ENCODE measurements at regions not wholly inside any gene's neighbourhood (a gene's known extent, or its start where the extent isn't known, plus 50 kb on each side); places are given as distances from the start of the nearest gene placed in this dataset.
A peak's percentile ranks its signal among the peaks of the same experiment; 100 is the strongest.

GRCh38 chr21:27838573-27838972 lies 871.7 kb upstream of the ADAMTS5 start:
- peak in 1 of 4 donors; percentile 46 for ATAC-seq
- H3K4me1 ChIP-seq = no peaks in the 10 kb centered on the region
- H3K4me3 ChIP-seq = no peak overlapping the region
- intact Hi-C loops (cut with DNase I) = no loop called here
- WGBS, 3 donors = 66 to 76% (median 75%) methylated on average over 1 of the region's 1 CpG
- no peak overlapping the region for H3K27ac ChIP-seq
- H3K9me3 ChIP-seq = peaks cover 5% of the 10 kb centered on the region
- no peaks in the 10 kb centered on the region for H3K36me3 ChIP-seq (ENCODE audit: insufficient read depth in 1 of 2, low read depth in 1 of 2)
- no peaks in the 10 kb centered on the region for H3K27me3 ChIP-seq (ENCODE audit: insufficient read depth in 3 of 3, low read length in 2 of 3)
- TF ChIP-seq CTCF (IDR thresholded peaks at IDR 0.05) = no peak
- no peak for DNase-seq

- H3K27me3 ChIP-seq (ENCODE audit: insufficient read depth in 3 of 3, low read length in 2 of 3) = no peaks in the 10 kb centered on the region
- no peak for TF ChIP-seq CTCF (IDR thresholded peaks at IDR 0.05)
- peaks cover 5% of the 10 kb centered on the region for H3K9me3 ChIP-seq
- DNase-seq (no peak), ATAC-seq (peak in 1 of 4 donors; percentile 54)
- no peaks in the 10 kb centered on the region for H3K36me3 ChIP-seq (ENCODE audit: insufficient read depth in 1 of 2, low read depth in 1 of 2)
- intact Hi-C loops (cut with DNase I) = no loop called here
- H3K27ac ChIP-seq = no peak overlapping the region
- WGBS, 3 donors = 15 to 27% (median 15%) methylated on average over 1 of the region's 1 CpG
- no peaks in the 10 kb centered on the region for H3K4me1 ChIP-seq
- H3K4me3 ChIP-seq = no peak overlapping the region
Measured at GRCh38 chr21:27837936-27838335, 871.0 kb upstream of the ADAMTS5 start.

DNA sequence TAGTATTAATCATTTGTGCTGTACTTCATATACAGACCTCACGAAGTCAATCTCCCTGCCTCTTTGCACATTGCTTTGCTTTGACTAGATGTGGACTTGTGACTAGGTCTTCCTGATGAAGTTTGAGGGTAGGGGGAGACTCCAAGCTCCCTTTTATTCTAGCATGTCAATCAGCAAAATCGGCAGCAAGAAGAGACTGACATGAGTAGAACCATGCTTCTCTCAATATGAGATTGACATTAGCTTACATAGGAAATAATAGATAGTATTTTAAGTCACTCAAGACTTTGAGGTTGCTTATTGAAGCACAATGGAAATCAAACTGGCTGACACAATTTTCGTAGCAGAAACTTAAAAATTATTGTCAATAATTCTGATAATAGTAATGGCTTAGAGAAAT lies 866.4 kb upstream of the ADAMTS5 start:
- H3K27ac ChIP-seq = no peak overlapping the region
- intact Hi-C loops (cut with DNase I) = no loop called here
- no peak for ATAC-seq
- no peak for DNase-seq
- H3K4me1 ChIP-seq = no peaks in the 10 kb centered on the region
- peaks cover 5% of the 10 kb centered on the region for H3K9me3 ChIP-seq
- no peaks in the 10 kb centered on the region for H3K27me3 ChIP-seq (ENCODE audit: insufficient read depth in 3 of 3, low read length in 2 of 3)
- H3K4me3 ChIP-seq = no peak overlapping the region
- 59 to 78% (median 72%) methylated on average over 3 of the region's 3 CpGs for WGBS, 3 donors
- H3K36me3 ChIP-seq (ENCODE audit: insufficient read depth in 1 of 2, low read depth in 1 of 2) = no peaks in the 10 kb centered on the region
- no peak for TF ChIP-seq CTCF (IDR thresholded peaks at IDR 0.05)

GRCh38 chr21:27831816-27832569 lies 865.1 kb upstream of the ADAMTS5 start:
- Histone ChIP-seq H3K4me1 (no peaks in the 10 kb centered on the region), H3K27ac (no peak overlapping the region), H3K9me3 (peaks cover 5% of the 10 kb centered on the region), H3K27me3 (ENCODE audit: insufficient read depth in 3 of 3, low read length in 2 of 3) (no peaks in the 10 kb centered on the region), H3K4me3 (no peak overlapping the region), H3K36me3 (ENCODE audit: insufficient read depth in 1 of 2, low read depth in 1 of 2) (no peaks in the 10 kb centered on the region)
- 61 to 72% (median 67%) methylated on average over 3 of the region's 3 CpGs for WGBS, 3 donors
- DNase-seq (no peak), ATAC-seq (no peak)
- no peak for TF ChIP-seq CTCF (IDR thresholded peaks at IDR 0.05)
- intact Hi-C loops (cut with DNase I) = no loop called here

- DNase-seq = no peak
- H3K4me1 ChIP-seq = no peaks in the 10 kb centered on the region
Measured at GRCh38 chr21:27831177-27831576, 864.3 kb upstream of the ADAMTS5 start.

More at GRCh38 chr21:27831177-27831576, 864.3 kb upstream of the ADAMTS5 start:
- no peak for ATAC-seq
- Histone ChIP-seq H3K27ac (no peak overlapping the region), H3K36me3 (ENCODE audit: insufficient read depth in 1 of 2, low read depth in 1 of 2) (no peaks in the 10 kb centered on the region), H3K4me3 (no peak overlapping the region), H3K9me3 (peaks cover 5% of the 10 kb centered on the region), H3K27me3 (ENCODE audit: insufficient read depth in 3 of 3, low read length in 2 of 3) (no peaks in the 10 kb centered on the region)
- intact Hi-C loops (cut with DNase I) = no loop called here
- no peak for TF ChIP-seq CTCF (IDR thresholded peaks at IDR 0.05)
- WGBS, 3 donors = 0 to 18% (median 17%) methylated on average over 1 of the region's 1 CpG

All from psoas muscle (tissue), 7 donors.